Caki2 (cell line): ENCODE measurements at regions not wholly inside any gene's neighbourhood (a gene's known extent, or its start where the extent isn't known, plus 50 kb on each side); places are given as distances from the start of the nearest gene placed in this dataset.
"Not testable (repeated sequence)": the region's sequence is repeated elsewhere in the genome, so short reads cannot be mapped to it uniquely, and the experiment has no call there.

ENCODE experiments used
- DNase-seq: peaks from one replicate; pipeline ENCODE4 v3.0.0-alpha.2; 2015; ENCODE audit warnings: low read depth
- in situ Hi-C: cut with HindIII; loops from 2 replicates; pipeline ENCODE4 v1.10.0; 2016; ENCODE audit warnings: low sequenced_read_pairs, low pct_unique_long_range_greater_than_20kb, mixed read lengths

- DNase-seq = no peak
- in situ Hi-C loops = no loop called here
Measured at GRCh38 chr5:89083791-89084190, 200.8 kb upstream of the MEF2C start.

GRCh38 chr5:89081360-89081759, 198.4 kb upstream of the MEF2C start:
- in situ Hi-C loops = no loop called here
- no peak for DNase-seq

- in situ Hi-C loops = no loop called here
- DNase-seq = no peak
Measured at GRCh38 chr5:89080467-89081116, 197.6 kb upstream of the MEF2C start.

GRCh38 chr5:89072842-89073672, 190.1 kb upstream of the MEF2C start:
- in situ Hi-C loops = no loop called here
- DNase-seq = no peak

GRCh38 chr5:89071941-89072331, 189.0 kb upstream of the MEF2C start:
- in situ Hi-C loops = no loop called here

GRCh38 chr5:89071101-89071940, 188.3 kb upstream of the MEF2C start:
- DNase-seq = peak; percentile 21
- in situ Hi-C loops = no loop called here

More at GRCh38 chr5:89071941-89072331, 189.0 kb upstream of the MEF2C start:
- DNase-seq = no peak

GRCh38 chr5:89069591-89069990, 186.6 kb upstream of the MEF2C start:
- no peak for DNase-seq
- in situ Hi-C loops = no loop called here

GRCh38 chr5:89067362-89067761, 184.4 kb upstream of the MEF2C start:
- DNase-seq = no peak
- in situ Hi-C loops = no loop called here

- in situ Hi-C loops = no loop called here
- no peak for DNase-seq
Measured at GRCh38 chr5:89065919-89066318, 182.9 kb upstream of the MEF2C start.

GRCh38 chr5:89064736-89065135, 181.8 kb upstream of the MEF2C start:
- DNase-seq = no peak
- in situ Hi-C loops = no loop called here

GRCh38 chr5:89064054-89064453, 181.1 kb upstream of the MEF2C start:
- in situ Hi-C loops = no loop called here
- DNase-seq = no peak

- in situ Hi-C loops = no loop called here
- no peak for DNase-seq
Measured at GRCh38 chr5:89060768-89061167, 177.8 kb upstream of the MEF2C start.

GRCh38 chr5:89059274-89059673, 176.3 kb upstream of the MEF2C start:
- DNase-seq = no peak
- in situ Hi-C loops = no loop called here

- in situ Hi-C loops = no loop called here
- no peak for DNase-seq
Measured at GRCh38 chr5:89055695-89056085, 172.7 kb upstream of the MEF2C start.

- in situ Hi-C loops = no loop called here
- DNase-seq = no peak
Measured at GRCh38 chr5:89055015-89055694, 172.2 kb upstream of the MEF2C start.

- DNase-seq = no peak
- in situ Hi-C loops = no loop called here
Measured at GRCh38 chr5:89053547-89053946, 170.6 kb upstream of the MEF2C start.

- in situ Hi-C loops, DNase-seq: not testable (repeated sequence)
Measured at GRCh38 chr5:89050062-89050461, 167.1 kb upstream of the MEF2C start.

- in situ Hi-C loops = no loop called here
- DNase-seq = no peak
Measured at GRCh38 chr5:89047571-89047970, 164.6 kb upstream of the MEF2C start.
